A549 (cell line): ENCODE measurements at regions not wholly inside any gene's neighbourhood (a gene's known extent, or its start where the extent isn't known, plus 50 kb on each side); places are given as distances from the start of the nearest gene placed in this dataset.

ENCODE experiments used
- CBX2 ChIP-seq: fragments of 200-600 bp; sonication (generic); IDR thresholded peaks from 2 replicates; pipeline ENCODE4 v1.6.1; 2016; ENCODE audit warnings: low read depth, mild to moderate bottlenecking, borderline replicate concordance
- EP300 ChIP-seq, 2 experiments: fragments of >200 bp; sonication (Bioruptor Twin); formaldehyde crosslinking; IDR thresholded peaks; 2 replicates in 1 of 2; 3 replicates in 1 of 2; pipeline ENCODE4 v1.6.1; 2016 to 2017
- HOXB5 ChIP-seq: fragments of 250-450 bp; sonication (Bioruptor Pico); IDR thresholded peaks from 2 replicates; pipeline ENCODE4 v1.5.0; 2020; ENCODE audit warnings: mild to moderate bottlenecking, moderate library complexity
- POLR2A ChIP-seq: IDR thresholded peaks from 2 replicates; pipeline ENCODE4 v1.6.1; 2012; ENCODE audit warnings: mild to moderate bottlenecking, low read length
- RAD21 ChIP-seq, 2 experiments: fragments of >200 bp in 1 of 2; sonication (Bioruptor Twin) in 1 of 2; formaldehyde crosslinking in 1 of 2; IDR thresholded peaks in 1 of 2; conservative IDR thresholded peaks in 1 of 2; 2 replicates in 1 of 2; 3 replicates in 1 of 2; pipeline ENCODE4 v1.6.1; 2012 to 2018; ENCODE audit warnings: inconsistent platforms in 1 of 2
- RCOR1 ChIP-seq: fragments of 150-350 bp; IDR thresholded peaks from 2 replicates; pipeline ENCODE4 v1.6.1; 2014; ENCODE audit warnings: antibody characterized with exemption, low read length, low read depth
- TF ChIP-seq, protein P1 (sequence below): fragments of >200 bp; sonication (Bioruptor Twin); formaldehyde crosslinking; IDR thresholded peaks from 3 replicates; pipeline ENCODE4 v1.5.1; 2016

GRCh38 chr17:77555121-77555591 is 403.3 kb upstream of the TNRC6C start:
- TF ChIP-seq, protein P1, sequence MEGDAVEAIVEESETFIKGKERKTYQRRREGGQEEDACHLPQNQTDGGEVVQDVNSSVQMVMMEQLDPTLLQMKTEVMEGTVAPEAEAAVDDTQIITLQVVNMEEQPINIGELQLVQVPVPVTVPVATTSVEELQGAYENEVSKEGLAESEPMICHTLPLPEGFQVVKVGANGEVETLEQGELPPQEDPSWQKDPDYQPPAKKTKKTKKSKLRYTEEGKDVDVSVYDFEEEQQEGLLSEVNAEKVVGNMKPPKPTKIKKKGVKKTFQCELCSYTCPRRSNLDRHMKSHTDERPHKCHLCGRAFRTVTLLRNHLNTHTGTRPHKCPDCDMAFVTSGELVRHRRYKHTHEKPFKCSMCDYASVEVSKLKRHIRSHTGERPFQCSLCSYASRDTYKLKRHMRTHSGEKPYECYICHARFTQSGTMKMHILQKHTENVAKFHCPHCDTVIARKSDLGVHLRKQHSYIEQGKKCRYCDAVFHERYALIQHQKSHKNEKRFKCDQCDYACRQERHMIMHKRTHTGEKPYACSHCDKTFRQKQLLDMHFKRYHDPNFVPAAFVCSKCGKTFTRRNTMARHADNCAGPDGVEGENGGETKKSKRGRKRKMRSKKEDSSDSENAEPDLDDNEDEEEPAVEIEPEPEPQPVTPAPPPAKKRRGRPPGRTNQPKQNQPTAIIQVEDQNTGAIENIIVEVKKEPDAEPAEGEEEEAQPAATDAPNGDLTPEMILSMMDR: no peak
- TF ChIP-seq POLR2A: no peak
- TF ChIP-seq HOXB5 (CRISPR knock-in tag): no peak
- no peak for TF ChIP-seq RCOR1
- no peak for TF ChIP-seq EP300 (IDR thresholded peaks at IDR 0.05)
- no peak for TF ChIP-seq RAD21 (conservative IDR thresholded peaks at IDR 0.05 in 1 of 2, IDR thresholded peaks at IDR 0.05 in 1 of 2)
- TF ChIP-seq CBX2: no peak
